OCI-LY7 (cell line): ENCODE measurements at regions not wholly inside any gene's neighbourhood (a gene's known extent, or its start where the extent isn't known, plus 50 kb on each side); places are given as distances from the start of the nearest gene placed in this dataset.

Source experiments
- BruUV-seq: library from RNA; stranded (reverse); fragments of 400-500 nt; replicated peaks from 2 replicates; lab custom pipeline; 2021; lab: Mats Ljungman, UMichigan
- CTCF ChIA-PET: fragments of 300-600 bp; sonication (Branson Sonifier 250); formaldehyde crosslinking; loops from one replicate; lab custom pipeline; 2022; ENCODE audit warnings: antibody characterized with exemption; ENCODE audit not compliant: unreplicated experiment; lab: Charles Lee
- POLR2A ChIA-PET: fragments of 300-600 bp; sonication (Branson Sonifier 250); formaldehyde crosslinking; loops from one replicate; lab custom pipeline; 2022; ENCODE audit warnings: antibody characterized with exemption; lab: Charles Lee
- DNase-seq: peaks from one replicate; pipeline ENCODE4 v3.0.0-alpha.2; 2015; ENCODE audit warnings: low spot score
- H2AFZ ChIP-seq: fragments of 200-600 bp; sonication (generic), shearing (Covaris generic); 2 replicates; pipeline ENCODE4 v1.6.1; 2014; ENCODE audit warnings: mild to moderate bottlenecking, antibody characterized with exemption, low read length, moderate library complexity
- H3K27ac ChIP-seq: fragments of 200-600 bp; sonication (generic); 2 replicates; pipeline ENCODE4 v1.5.1; 2014; ENCODE audit warnings: mixed run types, low read depth, mild to moderate bottlenecking, moderate library complexity, low read length, inconsistent platforms; ENCODE audit not compliant: poor library complexity, severe bottlenecking
- H3K36me3 ChIP-seq: fragments of 200-600 bp; sonication (generic); 2 replicates; pipeline ENCODE4 v1.6.1; 2014; ENCODE audit warnings: mild to moderate bottlenecking, antibody characterized with exemption, low read length, moderate library complexity, mixed read lengths; ENCODE audit not compliant: insufficient read depth
- H3K4me1 ChIP-seq: fragments of 200-600 bp; sonication (generic); 2 replicates; pipeline ENCODE4 v1.5.1; 2014; ENCODE audit warnings: mild to moderate bottlenecking, low read length; ENCODE audit not compliant: insufficient read depth, poor library complexity, severe bottlenecking
- H3K4me2 ChIP-seq: fragments of 200-600 bp; sonication (generic); 2 replicates; pipeline ENCODE4 v1.6.1; 2014; ENCODE audit warnings: mild to moderate bottlenecking, low read length
- H3K4me3 ChIP-seq: fragments of 200-600 bp; sonication (generic); 2 replicates; pipeline ENCODE4 v1.5.1; 2014; ENCODE audit warnings: mild to moderate bottlenecking, low read depth, low read length; ENCODE audit not compliant: poor library complexity, severe bottlenecking
- H3K79me2 ChIP-seq: fragments of 200-600 bp; sonication (generic); 2 replicates; pipeline ENCODE4 v1.6.1; 2016; ENCODE audit warnings: low read depth, mild to moderate bottlenecking, low read length, moderate library complexity, mixed read lengths; ENCODE audit not compliant: insufficient read depth
- H3K9me2 ChIP-seq: fragments of 200-600 bp; sonication (generic); 2 replicates; pipeline ENCODE4 v1.6.1; 2016; ENCODE audit warnings: mild to moderate bottlenecking, low read length, mixed read lengths; ENCODE audit not compliant: insufficient read depth
- H3K9me3 ChIP-seq: fragments of 200-600 bp; sonication (generic); 2 replicates; pipeline ENCODE4 v1.6.1; 2014; ENCODE audit warnings: mild to moderate bottlenecking, mixed run types, low read length, mixed read lengths
- H4K20me1 ChIP-seq: fragments of 200-600 bp; sonication (generic); 2 replicates; pipeline ENCODE4 v1.6.1; 2014; ENCODE audit warnings: mild to moderate bottlenecking, antibody characterized with exemption, low read length, moderate library complexity, mixed read lengths; ENCODE audit not compliant: insufficient read depth
- CTCF ChIP-seq: fragments of 200-600 bp; sonication (generic); conservative IDR thresholded peaks from 2 replicates; pipeline ENCODE4 v1.5.1; 2014; ENCODE audit warnings: mild to moderate bottlenecking, antibody characterized with exemption, low read length, moderate library complexity, mixed read lengths
- EZH2phosphoT487 ChIP-seq: fragments of 200-600 bp; sonication (generic); IDR thresholded peaks from 2 replicates; pipeline ENCODE4 v1.6.1; 2018; ENCODE audit warnings: low read depth, borderline replicate concordance, mild to moderate bottlenecking, mixed run types, antibody characterized with exemption, low read length, moderate library complexity, mixed read lengths
- intact Hi-C: fragments of 100-400 bp; cut with micrococcal nuclease; formaldehyde crosslinking; loops from one replicate; pipeline ENCODE4 v1.10.0; 2022; ENCODE audit not compliant: unreplicated experiment

GRCh38 chr1:36703526-36704208 is 221.0 kb upstream of the CSF3R start:
- TF ChIP-seq CTCF (peak; percentile 96), EZH2phosphoT487 (no peak)
- H4K20me1 ChIP-seq: no peaks in the 10 kb centered on the region
- H3K9me2 ChIP-seq: no peaks in the 10 kb centered on the region
- peak overlapping the region; percentile 72; the same call in 1 of the 2 replicates for H2AFZ ChIP-seq
- peak; percentile 85 for DNase-seq
- 0 out of 2 replicates have a peak overlapping the region, but pooled peaks have one; percentile 21 for H3K4me2 ChIP-seq
- H3K27ac ChIP-seq: no peak overlapping the region
- H3K4me3 ChIP-seq: no peak overlapping the region
- H3K4me1 ChIP-seq: peaks cover 10% of the 10 kb centered on the region
- CTCF ChIA-PET: no interaction called here
- no TSS peak for BruUV-seq
- H3K9me3 ChIP-seq: no peaks in the 10 kb centered on the region
- H3K79me2 ChIP-seq: no peaks in the 10 kb centered on the region
- intact Hi-C loops: loop anchor here (1.0 to 10.0 kb wide), 6 partner anchors 99 to 620 kb away; no protein-coding TSS in a partner anchor
- POLR2A ChIA-PET: no interaction called here
- H3K36me3 ChIP-seq: no peaks in the 10 kb centered on the region

GRCh38 chr1:36702963-36703362 is 220.2 kb upstream of the CSF3R start:
- POLR2A ChIA-PET: no interaction called here
- H3K9me3 ChIP-seq: no peaks in the 10 kb centered on the region

More at GRCh38 chr1:36702963-36703362, 220.2 kb upstream of the CSF3R start:
- CTCF ChIA-PET: no interaction called here
- H3K36me3 ChIP-seq: no peaks in the 10 kb centered on the region
- TF ChIP-seq EZH2phosphoT487 (no peak), CTCF (no peak)
- BruUV-seq: no TSS peak
- H3K27ac ChIP-seq: no peak overlapping the region
- H4K20me1 ChIP-seq: no peaks in the 10 kb centered on the region
- no peak for DNase-seq
- no peak overlapping the region for H3K4me2 ChIP-seq
- H3K4me3 ChIP-seq: no peak overlapping the region
- no peaks in the 10 kb centered on the region for H3K79me2 ChIP-seq
- no peak overlapping the region; the same call in 1 of the 2 replicates for H2AFZ ChIP-seq
- H3K9me2 ChIP-seq: no peaks in the 10 kb centered on the region
- intact Hi-C loops: loop anchor here (1.0 to 10.0 kb wide), 6 partner anchors 98 to 620 kb away; no protein-coding TSS in a partner anchor
- peaks cover 10% of the 10 kb centered on the region for H3K4me1 ChIP-seq
